ENCODE measurements at regions not wholly inside any gene's neighbourhood (a gene's known extent, or its start where the extent isn't known, plus 50 kb on each side); places are given as distances from the start of the nearest gene placed in this dataset.

DNA sequence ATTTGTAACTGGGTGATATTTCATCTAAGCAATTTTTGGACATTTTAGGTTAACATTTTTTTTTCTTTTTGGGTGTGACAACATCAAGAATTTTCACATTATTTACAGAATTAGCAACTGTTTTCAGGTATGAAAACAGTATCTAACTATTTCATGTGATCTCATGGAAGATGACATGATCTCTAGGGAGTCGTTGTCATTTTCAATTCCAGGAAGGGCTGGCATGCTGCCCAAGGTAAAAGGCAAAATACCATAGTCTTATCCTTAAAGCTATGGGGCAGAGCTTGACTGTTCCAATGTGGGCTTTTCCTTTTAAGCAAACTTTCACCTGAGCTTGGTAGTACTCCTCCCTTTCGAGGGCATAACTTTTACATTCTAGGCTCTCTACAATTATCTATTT lies 443.7 kb downstream of the DSEL start:
- Mint-ChIP-seq H3K27me3 (ENCODE audit: low read depth) (no peaks in the 10 kb centered on the region), H3K4me3 (no peak overlapping the region), H3K36me3 (ENCODE audit: insufficient read depth in 1 of 3, low read depth in 3 of 3) (peaks cover 0 to 8% (median 5%) of the 10 kb centered on the region in 3 experiments; a peak in 3 of 7 replicates), H3K9me3 (peaks cover 2 to 3% of the 10 kb centered on the region in 2 experiments; a peak in 3 of 5 replicates), H3K4me1 (peaks cover 18 to 19% of the 10 kb centered on the region in 2 experiments), H3K27ac (no peak overlapping the region)
- Histone ChIP-seq H2AFZ (ENCODE audit: low read length) (no peak overlapping the region), H2BK15ac (ENCODE audit: low read depth, low read length) (no peak overlapping the region), H4K8ac (replicated peaks; ENCODE audit: insufficient read length, low read depth, low read length) (no peak overlapping the region), H2BK120ac (ENCODE audit: low read depth, low read length, poor library complexity, severe bottlenecking) (no peak overlapping the region), H3K18ac (ENCODE audit: insufficient read length, low read depth, low read length) (no peak overlapping the region), H4K91ac (ENCODE audit: insufficient read length, low read depth, low read length) (no peak overlapping the region), H3K9me3 (ENCODE audit: control insufficient read depth, low read depth, low read length) (no peaks in the 10 kb centered on the region), H3K56ac (ENCODE audit: insufficient read length, low read depth, low read length) (no peak overlapping the region), H4K20me1 (ENCODE audit: control insufficient read depth, insufficient read depth, insufficient read length) (no peaks in the 10 kb centered on the region), H3K27me3 (ENCODE audit: insufficient read depth, low read length) (no peaks in the 10 kb centered on the region), H2BK5ac (ENCODE audit: insufficient read length, low read length) (no peak overlapping the region), H2BK20ac (ENCODE audit: low read depth, low read length, poor library complexity, severe bottlenecking) (no peak overlapping the region), H3K4me1 (ENCODE audit: insufficient read depth, low read length) (peaks cover 2% of the 10 kb centered on the region; the same call in 1 of the 2 replicates), H3K23ac (ENCODE audit: insufficient read length, low read depth, low read length) (no peak overlapping the region), H3K4me2 (ENCODE audit: insufficient read depth, insufficient read length, low read length) (no peak overlapping the region), H3K79me2 (ENCODE audit: insufficient read depth, low read length) (no peaks in the 10 kb centered on the region), H3K27ac (ENCODE audit: insufficient read length, low read depth, low read length) (no peak overlapping the region), H3K4ac (ENCODE audit: low read depth, low read length) (no peak overlapping the region), H3K23me2 (ENCODE audit: insufficient read length, low read depth, low read length, poor library complexity, severe bottlenecking) (no peaks in the 10 kb centered on the region), H3K9ac (ENCODE audit: extremely low read depth, insufficient read length, low read length) (no peak overlapping the region), H2AK5ac (ENCODE audit: insufficient read length, low read length) (no peak overlapping the region), H3T11ph (ENCODE audit: low read length) (no peak overlapping the region), H3K79me1 (ENCODE audit: insufficient read depth, low read depth, low read length, poor library complexity, severe bottlenecking) (no peaks in the 10 kb centered on the region), H3K14ac (ENCODE audit: insufficient read depth, low read length) (no peak overlapping the region), H4K5ac (ENCODE audit: insufficient read length, low read depth, low read length) (no peak overlapping the region), H2BK12ac (ENCODE audit: insufficient read length, low read depth, low read length) (no peak overlapping the region)
- DNase-seq = no peak
- TF ChIP-seq, protein P1, sequence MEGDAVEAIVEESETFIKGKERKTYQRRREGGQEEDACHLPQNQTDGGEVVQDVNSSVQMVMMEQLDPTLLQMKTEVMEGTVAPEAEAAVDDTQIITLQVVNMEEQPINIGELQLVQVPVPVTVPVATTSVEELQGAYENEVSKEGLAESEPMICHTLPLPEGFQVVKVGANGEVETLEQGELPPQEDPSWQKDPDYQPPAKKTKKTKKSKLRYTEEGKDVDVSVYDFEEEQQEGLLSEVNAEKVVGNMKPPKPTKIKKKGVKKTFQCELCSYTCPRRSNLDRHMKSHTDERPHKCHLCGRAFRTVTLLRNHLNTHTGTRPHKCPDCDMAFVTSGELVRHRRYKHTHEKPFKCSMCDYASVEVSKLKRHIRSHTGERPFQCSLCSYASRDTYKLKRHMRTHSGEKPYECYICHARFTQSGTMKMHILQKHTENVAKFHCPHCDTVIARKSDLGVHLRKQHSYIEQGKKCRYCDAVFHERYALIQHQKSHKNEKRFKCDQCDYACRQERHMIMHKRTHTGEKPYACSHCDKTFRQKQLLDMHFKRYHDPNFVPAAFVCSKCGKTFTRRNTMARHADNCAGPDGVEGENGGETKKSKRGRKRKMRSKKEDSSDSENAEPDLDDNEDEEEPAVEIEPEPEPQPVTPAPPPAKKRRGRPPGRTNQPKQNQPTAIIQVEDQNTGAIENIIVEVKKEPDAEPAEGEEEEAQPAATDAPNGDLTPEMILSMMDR (conservative IDR thresholded peaks at IDR 0.05) = no peak
- no CpG with 5 or more reads among the region's 2 CpGs for WGBS (ENCODE audit: extremely low coverage, insufficient read length, low lambda C conversion rate)
